ENCODE measurements at regions not wholly inside any gene's neighbourhood (a gene's known extent, or its start where the extent isn't known, plus 50 kb on each side); places are given as distances from the start of the nearest gene placed in this dataset.
A peak's percentile ranks its signal among the peaks of the same experiment; 100 is the strongest.

- no peak overlapping the region for H3K9ac ChIP-seq (ENCODE audit: extremely low read depth, insufficient read length, low read length)
- no peaks in the 10 kb centered on the region for H3K4me1 ChIP-seq (ENCODE audit: insufficient read depth, low read length)
- H4K8ac ChIP-seq (replicated peaks; ENCODE audit: insufficient read length, low read depth, low read length) = no peak overlapping the region
- no peak overlapping the region for H3K56ac ChIP-seq (ENCODE audit: insufficient read length, low read depth, low read length)
- no peak overlapping the region for H2AFZ ChIP-seq (ENCODE audit: low read length)
- H3K27ac ChIP-seq (ENCODE audit: insufficient read length, low read depth, low read length) = no peak overlapping the region
- no peaks in the 10 kb centered on the region; a peak in 1 of 7 replicates for H3K36me3 Mint-ChIP-seq (ENCODE audit: insufficient read depth in 1 of 3, low read depth in 3 of 3)
- no peak overlapping the region for H4K5ac ChIP-seq (ENCODE audit: insufficient read length, low read depth, low read length)
- no peak overlapping the region for H3K27ac Mint-ChIP-seq
- H3K4me2 ChIP-seq (ENCODE audit: insufficient read depth, insufficient read length, low read length) = no peak overlapping the region
- no peaks in the 10 kb centered on the region for H3K27me3 ChIP-seq (ENCODE audit: insufficient read depth, low read length)
- no peak overlapping the region for H2BK20ac ChIP-seq (ENCODE audit: low read depth, low read length, poor library complexity, severe bottlenecking)
- H3K4me3 Mint-ChIP-seq = no peak overlapping the region
- H3K4me1 Mint-ChIP-seq = peaks cover 3% of the 10 kb centered on the region in 2 experiments; a peak in 1 of 4 replicates
- no CpG with 5 or more reads among the region's 3 CpGs for WGBS (ENCODE audit: extremely low coverage, insufficient read length, low lambda C conversion rate)
- no peak overlapping the region for H3K14ac ChIP-seq (ENCODE audit: insufficient read depth, low read length)
- no peaks in the 10 kb centered on the region for H3K79me1 ChIP-seq (ENCODE audit: insufficient read depth, low read depth, low read length, poor library complexity, severe bottlenecking)
- no peaks in the 10 kb centered on the region for H3K23me2 ChIP-seq (ENCODE audit: insufficient read length, low read depth, low read length, poor library complexity, severe bottlenecking)
- H2BK12ac ChIP-seq (ENCODE audit: insufficient read length, low read depth, low read length) = no peak overlapping the region
- H3K79me2 ChIP-seq (ENCODE audit: insufficient read depth, low read length) = no peaks in the 10 kb centered on the region
- H3T11ph ChIP-seq (ENCODE audit: low read length) = no peak overlapping the region
- H3K9me3 Mint-ChIP-seq = peaks cover 34 to 40% of the 10 kb centered on the region in 2 experiments
- no peak overlapping the region for H3K23ac ChIP-seq (ENCODE audit: insufficient read length, low read depth, low read length)
- H2AK5ac ChIP-seq (ENCODE audit: insufficient read length, low read length) = no peak overlapping the region
- DNase-seq = no peak
- H2BK5ac ChIP-seq (ENCODE audit: insufficient read length, low read length) = no peak overlapping the region
- no peak overlapping the region for H3K4ac ChIP-seq (ENCODE audit: low read depth, low read length)
- H3K27me3 Mint-ChIP-seq (ENCODE audit: low read depth) = no peaks in the 10 kb centered on the region
- no peak overlapping the region for H4K91ac ChIP-seq (ENCODE audit: insufficient read length, low read depth, low read length)
- no peaks in the 10 kb centered on the region for H3K9me3 ChIP-seq (ENCODE audit: control insufficient read depth, low read depth, low read length)
- no peak overlapping the region for H2BK120ac ChIP-seq (ENCODE audit: low read depth, low read length, poor library complexity, severe bottlenecking)
- H2BK15ac ChIP-seq (ENCODE audit: low read depth, low read length) = no peak overlapping the region
- peak; percentile 65 for TF ChIP-seq CTCF (conservative IDR thresholded peaks at IDR 0.05)
- no peak overlapping the region for H3K18ac ChIP-seq (ENCODE audit: insufficient read length, low read depth, low read length)
- H4K20me1 ChIP-seq (ENCODE audit: control insufficient read depth, insufficient read depth, insufficient read length) = no peaks in the 10 kb centered on the region
Observed at GRCh38 chrX:36867143-36867542, 141.0 kb upstream of the FAM47C start.

Data from H9 (cell line).